Lung (tissue), 11 donors: ENCODE measurements at regions not wholly inside any gene's neighbourhood (a gene's known extent, or its start where the extent isn't known, plus 50 kb on each side); places are given as distances from the start of the nearest gene placed in this dataset.

Source experiments
- ATAC-seq: fragments of 200-7000 bp; cut with Tn5 transposase; one replicate; pipeline ENCODE4 v1.9.1; 2020; ENCODE audit warnings: moderate number of reproducible peaks; ENCODE audit not compliant: insufficient read depth, low FRiP score
- DNase-seq, 3 donors: peaks; one replicate each; pipeline ENCODE4 v3.0.0-alpha.2; 2013 to 2017
- H3K27ac ChIP-seq, 2 donors: one replicate each; pipeline ENCODE4 v1.5.1; 2013; ENCODE audit warnings: mild to moderate bottlenecking in 2 of 2, moderate library complexity in 2 of 2, control low read depth in 1 of 2, inconsistent platforms in 1 of 2, low read depth in 1 of 2, low read length in 1 of 2
- H3K27me3 ChIP-seq, 3 donors: one replicate each; pipeline ENCODE4 v1.5.1; 2013; ENCODE audit warnings: low read length in 2 of 3; ENCODE audit not compliant: control insufficient read depth in 3 of 3, insufficient read depth in 3 of 3
- H3K36me3 ChIP-seq, 4 donors: one replicate each; pipeline ENCODE4 v1.5.1; 2013; ENCODE audit warnings: low read length in 4 of 4, mild to moderate bottlenecking in 1 of 4, moderate library complexity in 1 of 4; ENCODE audit not compliant: control insufficient read depth in 4 of 4, insufficient read depth in 4 of 4
- H3K4me1 ChIP-seq, 5 donors: one replicate each; pipeline ENCODE4 v1.5.1; 2013; ENCODE audit warnings: low read length in 5 of 5, mild to moderate bottlenecking in 2 of 5, moderate library complexity in 1 of 5; ENCODE audit not compliant: control insufficient read depth in 5 of 5, insufficient read depth in 5 of 5
- H3K4me3 ChIP-seq: one replicate; pipeline ENCODE4 v1.5.1; 2013; ENCODE audit warnings: mild to moderate bottlenecking, control low read depth, moderate library complexity
- H3K9ac ChIP-seq, 2 donors: one replicate each; pipeline ENCODE4 v1.5.1; 2013; ENCODE audit warnings: low read length in 2 of 2, control low read depth in 1 of 2; ENCODE audit not compliant: insufficient read depth in 1 of 2
- H3K9me3 ChIP-seq, 4 donors: one replicate each; pipeline ENCODE4 v1.5.1; 2013; ENCODE audit warnings: low read length in 3 of 4, mild to moderate bottlenecking in 1 of 4, moderate library complexity in 1 of 4; ENCODE audit not compliant: control insufficient read depth in 4 of 4, insufficient read depth in 3 of 4
- CTCF ChIP-seq: IDR thresholded peaks from 2 replicates; pipeline ENCODE4 v1.5.1; 2012; ENCODE audit warnings: mild to moderate bottlenecking; ENCODE audit errors: control extremely low read depth, extremely low read depth
- WGBS, 2 donors: extraction: QIAGEN DNeasy Blood & Tissue Kit; methylation state at CpG; one replicate each; pipeline ENCODE4 v1.1.7; 2013; 5-methylcytosine and 5-hydroxymethylcytosine counted together
- donor health status: control.
- donor health status: control.
- donor health status: Bipolar disorder and iron deficiency.
- donor health status: healthy.
- donor health status: DM: yes; HTN: yes; CAD: no.

DNA sequence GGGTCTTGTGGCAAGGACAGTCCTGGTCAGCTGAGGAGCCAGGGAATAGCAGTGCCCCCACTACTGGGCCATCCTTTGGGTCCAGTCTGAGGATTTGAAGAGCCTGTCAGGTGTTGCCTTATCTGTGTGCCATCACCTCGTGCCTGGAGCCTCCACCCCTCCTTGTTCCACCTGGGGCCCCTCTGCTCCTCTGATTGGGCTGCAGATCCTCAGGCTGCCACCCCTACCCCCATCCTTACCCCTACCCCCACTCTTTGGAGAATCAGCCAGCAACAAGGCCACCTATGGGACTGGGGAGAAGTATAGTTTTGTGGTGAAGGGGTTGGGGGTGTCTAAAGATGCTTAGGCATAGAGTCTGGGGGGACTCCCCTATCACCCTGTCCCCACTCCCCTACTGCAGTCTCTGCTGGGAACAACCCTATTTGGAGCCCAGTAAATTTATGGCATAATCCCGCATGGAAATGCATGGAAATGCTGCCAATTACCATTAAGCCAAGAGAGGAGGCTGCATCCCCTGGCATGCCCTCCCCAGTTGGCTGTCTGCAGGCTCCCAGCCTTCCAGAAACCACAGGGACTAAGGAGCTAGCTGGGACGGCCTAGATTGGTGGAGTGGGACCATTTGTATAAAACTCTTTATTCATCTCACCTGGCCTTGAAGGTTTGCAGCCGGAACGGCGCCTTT is 142.7 kb upstream of the CSF3R start:
- DNase-seq = no peak
- no peak for TF ChIP-seq CTCF
- WGBS, 2 donors = 53 to 72% methylated on average over 6 of the region's 6 CpGs

GRCh38 chr1:36624466-36624865 is 141.8 kb upstream of the CSF3R start:
- Histone ChIP-seq H3K9me3 (peaks cover 0 to 8% (median 1%) of the 10 kb centered on the region in 4 donors), H3K27me3 (peaks cover 0 to 14% (median 8%) of the 10 kb centered on the region in 3 donors), H3K36me3 (no peaks in the 10 kb centered on the region), H3K27ac (no peak overlapping the region), H3K4me1 (no peaks in the 10 kb centered on the region), H3K4me3 (no peak overlapping the region), H3K9ac (no peak overlapping the region)
- no peak for TF ChIP-seq CTCF
- DNase-seq = no peak
- 62 to 79% methylated on average over 2 of the region's 2 CpGs for WGBS, 2 donors
- no peak for ATAC-seq

More for the DNA sequence above, 142.7 kb upstream of the CSF3R start:
- ATAC-seq = no peak
- Histone ChIP-seq H3K27me3 (peaks cover 0 to 14% (median 8%) of the 10 kb centered on the region in 3 donors), H3K36me3 (no peaks in the 10 kb centered on the region), H3K27ac (no peak overlapping the region), H3K4me1 (no peaks in the 10 kb centered on the region), H3K4me3 (no peak overlapping the region), H3K9ac (no peak overlapping the region), H3K9me3 (peaks cover 0 to 8% (median 1%) of the 10 kb centered on the region in 4 donors)

GRCh38 chr1:36622741-36623648 is 140.3 kb upstream of the CSF3R start:
- WGBS, 2 donors = 26 to 37% methylated on average over 13 of the region's 13 CpGs
- H3K36me3 ChIP-seq = no peaks in the 10 kb centered on the region
- peaks cover 0 to 5% (median 1%) of the 10 kb centered on the region in 4 donors for H3K9me3 ChIP-seq
- H3K4me1 ChIP-seq = no peaks in the 10 kb centered on the region
- DNase-seq = peak in 1 of 3 donors; percentile 38
- H3K27me3 ChIP-seq = peaks cover 0 to 16% (median 8%) of the 10 kb centered on the region in 3 donors
- no peak overlapping the region for H3K27ac ChIP-seq
- no peak overlapping the region for H3K9ac ChIP-seq
- no peak overlapping the region for H3K4me3 ChIP-seq
- ATAC-seq = no peak
- no peak for TF ChIP-seq CTCF
